IMR-90 (cell line): ENCODE measurements at regions not wholly inside any gene's neighbourhood (a gene's known extent, or its start where the extent isn't known, plus 50 kb on each side); places are given as distances from the start of the nearest gene placed in this dataset.

Experiments used
- ATAC-seq: fragments of 200-7000 bp; cut with Tn5 transposase; 2 replicates; pipeline ENCODE4 v1.9.1; 2020; ENCODE audit warnings: low read depth, mild to moderate bottlenecking, moderate library complexity
- BruUV-seq: library from RNA; stranded (reverse); fragments of 400-500 nt; replicated peaks from 2 replicates; lab custom pipeline; 2021; lab: Mats Ljungman, UMichigan
- CTCF ChIA-PET: fragments of 300-600 bp; formaldehyde crosslinking; extraction: SDS; loops from one replicate; lab custom pipeline; 2021; ENCODE audit warnings: antibody characterized with exemption; lab: Yijun Ruan, JAX
- POLR2A ChIA-PET: fragments of 300-600 bp; sonication (Branson Sonifier 250); formaldehyde crosslinking; loops from one replicate; lab custom pipeline; 2022; ENCODE audit warnings: antibody characterized with exemption; ENCODE audit not compliant: unreplicated experiment; lab: Charles Lee
- DNase-seq: peaks from one replicate; pipeline ENCODE4 v3.0.0; 2013
- H2AFZ ChIP-seq: replicated peaks from 2 replicates; pipeline ENCODE3; 2013; ENCODE audit warnings: low read length, mild to moderate bottlenecking; ENCODE audit not compliant: poor library complexity
- H2AK5ac ChIP-seq: 2 replicates; pipeline ENCODE4 v1.6.1; 2013; ENCODE audit warnings: low read depth, low read length, inconsistent platforms
- H2AK9ac ChIP-seq: replicated peaks from 2 replicates; pipeline ENCODE3; 2013; ENCODE audit warnings: mild to moderate bottlenecking, low read depth, low read length, moderate library complexity; ENCODE audit not compliant: poor library complexity
- H2BK120ac ChIP-seq: 2 replicates; pipeline ENCODE4 v1.6.1; 2013; ENCODE audit warnings: low read depth, low read length, inconsistent platforms
- H2BK15ac ChIP-seq: 3 replicates; pipeline ENCODE4 v1.6.1; 2013; ENCODE audit warnings: low read depth, low read length, inconsistent platforms
- H2BK20ac ChIP-seq: 2 replicates; pipeline ENCODE4 v1.6.1; 2013; ENCODE audit warnings: low read depth, mild to moderate bottlenecking, inconsistent platforms, low read length, moderate library complexity
- H2BK5ac ChIP-seq: 2 replicates; pipeline ENCODE4 v1.6.1; 2013; ENCODE audit warnings: mild to moderate bottlenecking, low read depth, low read length, inconsistent platforms; ENCODE audit not compliant: poor library complexity, severe bottlenecking
- H3K14ac ChIP-seq: replicated peaks from 2 replicates; pipeline ENCODE4 v1.6.1; 2013; ENCODE audit warnings: low read depth, low read length, inconsistent platforms
- H3K18ac ChIP-seq: 2 replicates; pipeline ENCODE4 v1.6.1; 2013; ENCODE audit warnings: low read depth, low read length, control low read depth
- H3K23ac ChIP-seq: 2 replicates; pipeline ENCODE4 v1.6.1; 2013; ENCODE audit warnings: low read depth, low read length, inconsistent platforms
- H3K27ac ChIP-seq: 2 replicates; pipeline ENCODE4 v1.5.1; 2013; ENCODE audit warnings: mild to moderate bottlenecking, control low read depth, low read length; ENCODE audit not compliant: insufficient read depth
- H3K27me3 ChIP-seq: 2 replicates; pipeline ENCODE4 v1.6.1; 2013; ENCODE audit warnings: low read length; ENCODE audit not compliant: control insufficient read depth, insufficient read depth
- H3K36me3 ChIP-seq: 2 replicates; pipeline ENCODE4 v1.6.1; 2013; ENCODE audit warnings: low read length, mixed read lengths; ENCODE audit not compliant: control insufficient read depth, insufficient read depth
- H3K4ac ChIP-seq: 2 replicates; pipeline ENCODE4 v1.6.1; 2013; ENCODE audit warnings: low read depth, low read length, inconsistent platforms
- H3K4me1 ChIP-seq: 2 replicates; pipeline ENCODE4 v1.6.1; 2013; ENCODE audit warnings: low read length, mixed read lengths; ENCODE audit not compliant: control insufficient read depth, insufficient read depth
- H3K4me2 ChIP-seq: 2 replicates; pipeline ENCODE4 v1.6.1; 2013; ENCODE audit warnings: low read depth, mild to moderate bottlenecking, control low read depth, low read length, moderate library complexity
- H3K4me3 ChIP-seq: 2 replicates; pipeline ENCODE4 v1.5.1; 2013; ENCODE audit warnings: low read depth, mild to moderate bottlenecking, control low read depth, low read length, moderate library complexity; ENCODE audit not compliant: insufficient read depth
- H3K56ac ChIP-seq: 2 replicates; pipeline ENCODE4 v1.6.1; 2013; ENCODE audit warnings: low read length, inconsistent platforms; ENCODE audit not compliant: insufficient read depth; ENCODE audit errors: extremely low read depth
- H3K79me1 ChIP-seq, 2 experiments: 2 replicates each; pipeline ENCODE4 v1.6.1; 2013; ENCODE audit warnings: low read length in 2 of 2, inconsistent platforms in 1 of 2, low read depth in 1 of 2
- H3K9ac ChIP-seq: 2 replicates; pipeline ENCODE4 v1.6.1; 2013; ENCODE audit warnings: low read depth, low read length, control low read depth
- H3K9me1 ChIP-seq: 2 replicates; pipeline ENCODE4 v1.6.1; 2013; ENCODE audit warnings: low read length, inconsistent platforms; ENCODE audit not compliant: insufficient read depth
- H3K9me3 ChIP-seq: 2 replicates; pipeline ENCODE4 v1.6.1; 2013; ENCODE audit warnings: low read length; ENCODE audit not compliant: control insufficient read depth, insufficient read depth
- H4K20me1 ChIP-seq: 2 replicates; pipeline ENCODE4 v1.6.1; 2013; ENCODE audit warnings: low read length, inconsistent platforms; ENCODE audit not compliant: insufficient read depth
- H4K5ac ChIP-seq: 2 replicates; pipeline ENCODE4 v1.6.1; 2013; ENCODE audit warnings: mild to moderate bottlenecking, low read depth, low read length, control low read depth
- H4K8ac ChIP-seq, 2 experiments: 2 replicates each; pipeline ENCODE4 v1.6.1; 2013; ENCODE audit warnings: low read depth in 2 of 2, low read length in 2 of 2, control low read depth in 1 of 2, inconsistent platforms in 1 of 2
- H4K91ac ChIP-seq: 2 replicates; pipeline ENCODE4 v1.6.1; 2013; ENCODE audit warnings: low read depth, low read length, inconsistent platforms; ENCODE audit not compliant: insufficient read depth
- CEBPB ChIP-seq: IDR thresholded peaks from 2 replicates; pipeline ENCODE4 v1.6.1; 2012; ENCODE audit warnings: low read depth, low read length, improper control_type of control experiment
- CHD1 ChIP-seq: IDR thresholded peaks from 2 replicates; pipeline ENCODE4 v1.6.1; 2012; ENCODE audit warnings: low read depth, low read length, improper control_type of control experiment
- ELK1 ChIP-seq: fragments of 150-350 bp; IDR thresholded peaks from 2 replicates; pipeline ENCODE4 v1.6.1; 2016; ENCODE audit warnings: low read depth, mild to moderate bottlenecking, low read length, moderate library complexity, borderline replicate concordance
- MAFK ChIP-seq: IDR thresholded peaks from 2 replicates; pipeline ENCODE4 v1.6.1; 2012; ENCODE audit warnings: low read depth, low read length, improper control_type of control experiment
- MAZ ChIP-seq: IDR thresholded peaks from 2 replicates; pipeline ENCODE4 v1.6.1; 2012; ENCODE audit warnings: low read depth, mild to moderate bottlenecking, low read length, improper control_type of control experiment, moderate library complexity, borderline replicate concordance
- MXI1 ChIP-seq: IDR thresholded peaks from 2 replicates; pipeline ENCODE4 v1.6.1; 2012; ENCODE audit warnings: low read depth, mild to moderate bottlenecking, low read length, moderate library complexity, borderline replicate concordance
- POLR2A ChIP-seq: IDR thresholded peaks from 2 replicates; pipeline ENCODE4 v1.6.1; 2012; ENCODE audit warnings: mild to moderate bottlenecking, low read depth, low read length
- RAD21 ChIP-seq: IDR thresholded peaks from 2 replicates; pipeline ENCODE4 v1.6.1; 2012; ENCODE audit warnings: low read length, improper control_type of control experiment
- RCOR1 ChIP-seq: IDR thresholded peaks from 2 replicates; pipeline ENCODE4 v1.6.1; 2012; ENCODE audit warnings: mild to moderate bottlenecking, low read length, improper control_type of control experiment; ENCODE audit not compliant: insufficient replicate concordance
- RFX5 ChIP-seq: IDR thresholded peaks from 2 replicates; pipeline ENCODE4 v1.8.0; 2012; ENCODE audit warnings: low read depth, mild to moderate bottlenecking, low read length, moderate library complexity
- SMC3 ChIP-seq: fragments of 150-350 bp; IDR thresholded peaks from 2 replicates; pipeline ENCODE4 v1.6.1; 2016; ENCODE audit warnings: low read depth, mild to moderate bottlenecking, antibody characterized with exemption, low read length, moderate library complexity
- WGBS, 2 experiments: methylation state at CpG; one replicate each; pipeline versions ENCODE4 v1.1.5 to v1.1.7; 2013; ENCODE audit warnings: missing lambda C conversion rate in 2 of 2; ENCODE audit not compliant: insufficient read length in 1 of 2; ENCODE audit errors: extremely low coverage in 2 of 2; 5-methylcytosine and 5-hydroxymethylcytosine counted together
- dilution Hi-C: fragments of 300-500 bp; cut with HindIII; formaldehyde crosslinking; loops from one replicate; pipeline ENCODE4 v1.14.3; 2018; ENCODE audit warnings: low sequenced_read_pairs; ENCODE audit not compliant: unreplicated experiment
- in situ Hi-C: fragments of 300-500 bp; cut with MboI; formaldehyde crosslinking; loops from 3 replicates; pipeline ENCODE4 v1.14.3; 2019; ENCODE audit warnings: low sequenced_read_pairs, inconsistent platforms, mixed read lengths
- intact Hi-C: fragments of 100-400 bp; cut with micrococcal nuclease; formaldehyde crosslinking; loops from 2 replicates; pipeline ENCODE4 v1.10.0; 2022
- TF ChIP-seq, protein P1 (sequence below): conservative IDR thresholded peaks from 2 replicates; pipeline ENCODE4 v1.5.1; 2012; ENCODE audit warnings: mild to moderate bottlenecking, low read depth, low read length, improper control_type of control experiment

DNA sequence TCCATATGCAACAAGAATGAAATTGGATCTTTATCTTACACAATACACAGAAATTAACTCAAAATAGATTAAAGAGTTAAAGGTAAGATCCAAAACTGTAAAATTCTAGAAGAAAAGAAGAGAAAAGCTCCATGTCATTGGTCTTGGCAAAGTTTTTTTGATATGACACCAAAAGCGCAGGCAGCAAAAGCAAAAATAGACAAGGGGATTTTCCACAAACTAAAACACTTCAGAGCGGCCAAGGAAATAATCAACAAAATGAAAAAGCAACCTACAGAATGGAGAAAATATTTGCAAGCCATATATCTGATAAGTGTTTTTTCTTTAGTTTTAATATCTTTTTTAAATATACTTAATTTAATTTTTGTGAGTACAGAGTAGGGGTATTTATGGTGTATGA, 112.8 kb upstream of the CAB39 start:
- H3K27ac ChIP-seq: no peak overlapping the region
- H3K27me3 ChIP-seq: no peaks in the 10 kb centered on the region; the same call in 1 of the 2 replicates
- H2AK9ac ChIP-seq: no peak overlapping the region
- no peaks in the 10 kb centered on the region for H3K79me1 ChIP-seq
- no peak overlapping the region for H3K9ac ChIP-seq
- H4K8ac ChIP-seq: no peak overlapping the region
- H2BK120ac ChIP-seq: no peak overlapping the region
- H3K9me3 ChIP-seq: no peaks in the 10 kb centered on the region
- in situ Hi-C loops (loop anchor here (25.0 kb wide), 1 partner anchor 788 kb away; no protein-coding TSS in a partner anchor), dilution Hi-C loops (no loop called here), intact Hi-C loops (no loop called here)
- no peaks in the 10 kb centered on the region for H3K36me3 ChIP-seq
- H4K20me1 ChIP-seq: no peaks in the 10 kb centered on the region
- H3K9me1 ChIP-seq: no peaks in the 10 kb centered on the region
- POLR2A ChIA-PET: no interaction called here
- H4K5ac ChIP-seq: no peak overlapping the region
- no peak overlapping the region for H3K4me3 ChIP-seq
- ATAC-seq: no peak
- no peak overlapping the region for H2AFZ ChIP-seq
- H3K14ac ChIP-seq: no peak overlapping the region
- H2BK5ac ChIP-seq: no peak overlapping the region
- H3K4me2 ChIP-seq: no peak overlapping the region
- no peak overlapping the region for H2BK20ac ChIP-seq
- no peak overlapping the region for H2BK15ac ChIP-seq
- H4K91ac ChIP-seq: no peak overlapping the region
- no peak overlapping the region for H3K56ac ChIP-seq
- BruUV-seq: no TSS peak
- WGBS, 2 experiments: no CpG with 5 or more reads among the region's 2 CpGs
- no peak overlapping the region for H3K18ac ChIP-seq
- no peak overlapping the region for H2AK5ac ChIP-seq
- TF ChIP-seq ELK1: no peak
- no peak for TF ChIP-seq RCOR1
- no peak for TF ChIP-seq CEBPB
- no peak for TF ChIP-seq MXI1
- no peak for TF ChIP-seq MAFK
- TF ChIP-seq, protein P1, sequence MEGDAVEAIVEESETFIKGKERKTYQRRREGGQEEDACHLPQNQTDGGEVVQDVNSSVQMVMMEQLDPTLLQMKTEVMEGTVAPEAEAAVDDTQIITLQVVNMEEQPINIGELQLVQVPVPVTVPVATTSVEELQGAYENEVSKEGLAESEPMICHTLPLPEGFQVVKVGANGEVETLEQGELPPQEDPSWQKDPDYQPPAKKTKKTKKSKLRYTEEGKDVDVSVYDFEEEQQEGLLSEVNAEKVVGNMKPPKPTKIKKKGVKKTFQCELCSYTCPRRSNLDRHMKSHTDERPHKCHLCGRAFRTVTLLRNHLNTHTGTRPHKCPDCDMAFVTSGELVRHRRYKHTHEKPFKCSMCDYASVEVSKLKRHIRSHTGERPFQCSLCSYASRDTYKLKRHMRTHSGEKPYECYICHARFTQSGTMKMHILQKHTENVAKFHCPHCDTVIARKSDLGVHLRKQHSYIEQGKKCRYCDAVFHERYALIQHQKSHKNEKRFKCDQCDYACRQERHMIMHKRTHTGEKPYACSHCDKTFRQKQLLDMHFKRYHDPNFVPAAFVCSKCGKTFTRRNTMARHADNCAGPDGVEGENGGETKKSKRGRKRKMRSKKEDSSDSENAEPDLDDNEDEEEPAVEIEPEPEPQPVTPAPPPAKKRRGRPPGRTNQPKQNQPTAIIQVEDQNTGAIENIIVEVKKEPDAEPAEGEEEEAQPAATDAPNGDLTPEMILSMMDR: no peak
- no peak for TF ChIP-seq POLR2A
- TF ChIP-seq CHD1: no peak
- TF ChIP-seq MAZ: no peak
- no peak for TF ChIP-seq RFX5
- no peak for TF ChIP-seq SMC3
- TF ChIP-seq RAD21: no peak
- no peak overlapping the region for H3K23ac ChIP-seq
- no peaks in the 10 kb centered on the region for H3K4me1 ChIP-seq
- CTCF ChIA-PET: interaction anchor here (1.3 kb wide), 1 partner anchor 15 kb away, joined by 3 read pairs; no protein-coding TSS in a partner anchor
- DNase-seq: no peak
- H3K4ac ChIP-seq: no peak overlapping the region
